CD14-positive monocyte (primary cell): ENCODE measurements at regions not wholly inside any gene's neighbourhood (a gene's known extent, or its start where the extent isn't known, plus 50 kb on each side); places are given as distances from the start of the nearest gene placed in this dataset.

ENCODE experiments used
- DNase-seq, 3 donors: peaks; one replicate each; pipeline ENCODE4 v3.0.0-alpha.2; 2011 to 2022
- H2AFZ ChIP-seq: 2 replicates; pipeline ENCODE4 v1.6.0; 2012; ENCODE audit warnings: mild to moderate bottlenecking, low read depth, low read length, inconsistent platforms; ENCODE audit not compliant: insufficient read depth, poor library complexity, severe bottlenecking
- H3K27ac ChIP-seq, 2 donors: 1 replicate in 1 of 2; 2 replicates in 1 of 2; pipeline ENCODE4 v1.5.1; 2012 to 2013; ENCODE audit warnings: low read length in 2 of 2, control low read depth in 1 of 2, inconsistent platforms in 1 of 2, low read depth in 1 of 2, mild to moderate bottlenecking in 1 of 2
- H3K27me3 ChIP-seq, 2 donors: one replicate each; pipeline versions ENCODE4 v1.6.0 to v1.6.1; 2011 to 2013; ENCODE audit warnings: low read length in 2 of 2; ENCODE audit not compliant: control insufficient read depth in 2 of 2, insufficient read depth in 2 of 2
- H3K36me3 ChIP-seq, 2 donors: replicated peaks in 1 of 2; 1 replicate in 1 of 2; 2 replicates in 1 of 2; pipeline versions ENCODE4 v1.5.1 to v1.6.1; 2012 to 2013; ENCODE audit warnings: low read length in 2 of 2, control low read depth in 1 of 2, inconsistent platforms in 1 of 2, mild to moderate bottlenecking in 1 of 2; ENCODE audit not compliant: insufficient read depth in 2 of 2, control insufficient read depth in 1 of 2
- H3K4me1 ChIP-seq, 2 donors: 1 replicate in 1 of 2; 2 replicates in 1 of 2; pipeline versions ENCODE4 v1.5.1 to v1.6.1; 2012 to 2013; ENCODE audit warnings: low read length in 2 of 2, control low read depth in 1 of 2, inconsistent platforms in 1 of 2, mild to moderate bottlenecking in 1 of 2, moderate library complexity in 1 of 2; ENCODE audit not compliant: insufficient read depth in 2 of 2, control insufficient read depth in 1 of 2
- H3K4me2 ChIP-seq: replicated peaks from 2 replicates; pipeline ENCODE3; 2012; ENCODE audit warnings: low read length, moderate library complexity, mild to moderate bottlenecking; ENCODE audit not compliant: poor library complexity, severe bottlenecking; ENCODE audit errors: extremely low read depth
- H3K4me3 ChIP-seq, 3 experiments: fragments of 200-600 bp in 1 of 3; sonication (generic) in 1 of 3; replicated peaks in 1 of 3; 1 replicate in 2 of 3; 2 replicates in 1 of 3; pipeline ENCODE4 v1.5.1; 2011 to 2013; ENCODE audit warnings: low read length in 3 of 3, mild to moderate bottlenecking in 3 of 3, control low read depth in 2 of 3, low read depth in 2 of 3, inconsistent platforms in 1 of 3, moderate library complexity in 1 of 3
- H3K79me2 ChIP-seq: 2 replicates; pipeline ENCODE4 v1.6.0; 2012; ENCODE audit warnings: mild to moderate bottlenecking, control low read depth, inconsistent platforms, low read length, moderate library complexity; ENCODE audit not compliant: insufficient read depth
- H3K9ac ChIP-seq: 2 replicates; pipeline ENCODE4 v1.6.0; 2017; ENCODE audit warnings: low read length, mild to moderate bottlenecking; ENCODE audit not compliant: insufficient read depth, poor library complexity, severe bottlenecking
- H3K9me3 ChIP-seq, 2 donors: replicated peaks in 1 of 2; 1 replicate in 1 of 2; 2 replicates in 1 of 2; pipeline versions ENCODE4 v1.5.1 to v1.6.1; 2012 to 2013; ENCODE audit warnings: low read length in 2 of 2, control low read depth in 1 of 2; ENCODE audit not compliant: control insufficient read depth in 1 of 2, insufficient read depth in 1 of 2
- H4K20me1 ChIP-seq: 2 replicates; pipeline ENCODE4 v1.6.0; 2012; ENCODE audit warnings: mild to moderate bottlenecking, low read length, control low read depth, moderate library complexity; ENCODE audit not compliant: insufficient read depth
- H3K27ac Mint-ChIP-seq, 7 donors: one replicate each; pipeline ENCODE4 v1.8.0; 2020; ENCODE audit warnings: mild to moderate bottlenecking in 7 of 7, mixed read lengths in 7 of 7, moderate library complexity in 6 of 7, inconsistent platforms in 2 of 7
- H3K27me3 Mint-ChIP-seq, 3 donors: one replicate each; pipeline ENCODE4 v1.8.0; 2021 to 2022; ENCODE audit warnings: low read depth in 3 of 3, mild to moderate bottlenecking in 3 of 3, mixed read lengths in 3 of 3, moderate library complexity in 3 of 3, inconsistent platforms in 1 of 3
- H3K36me3 Mint-ChIP-seq, 2 donors: one replicate each; pipeline ENCODE4 v1.8.0; 2020; ENCODE audit warnings: mixed read lengths in 2 of 2, inconsistent platforms in 1 of 2, mild to moderate bottlenecking in 1 of 2
- H3K4me1 Mint-ChIP-seq: one replicate; pipeline ENCODE4 v1.8.0; 2020; ENCODE audit warnings: mild to moderate bottlenecking, mixed read lengths
- H3K4me3 Mint-ChIP-seq, 2 donors: one replicate each; pipeline ENCODE4 v1.8.0; 2020; ENCODE audit warnings: mild to moderate bottlenecking in 2 of 2, mixed read lengths in 2 of 2, moderate library complexity in 1 of 2
- H3K9me3 Mint-ChIP-seq, 7 donors: one replicate each; pipeline ENCODE4 v1.8.0; 2020 to 2022; ENCODE audit warnings: mixed read lengths in 7 of 7, mild to moderate bottlenecking in 6 of 7, moderate library complexity in 6 of 7, inconsistent platforms in 2 of 7
- CTCF ChIP-seq: fragments of 200-600 bp; IDR thresholded peaks from one replicate; pipeline ENCODE4 v1.8.0; 2022; ENCODE audit warnings: antibody characterized with exemption, mild to moderate bottlenecking
- WGBS: methylation state at CpG from one replicate; pipeline ENCODE4 v1.1.5; 2013; ENCODE audit warnings: missing lambda C conversion rate; ENCODE audit not compliant: insufficient coverage; 5-methylcytosine and 5-hydroxymethylcytosine counted together
- intact Hi-C, 2 donors: fragments of 100-400 bp; cut with micrococcal nuclease; formaldehyde crosslinking; loops; one replicate each; pipeline versions ENCODE4 v1.15.0 to v1.15.1; 2023

- H3K27ac ChIP-seq, result no peak overlapping the region
- no peaks in the 10 kb centered on the region for H3K36me3 Mint-ChIP-seq
- no peaks in the 10 kb centered on the region for H3K79me2 ChIP-seq
- H3K4me3 Mint-ChIP-seq, result no peak overlapping the region
- no peaks in the 10 kb centered on the region for H3K9me3 ChIP-seq
- DNase-seq, result no peak
- peaks cover under 1 to 3% (median 2%) of the 10 kb centered on the region in 3 donors for H3K27me3 Mint-ChIP-seq
- TF ChIP-seq CTCF, result no peak
- H2AFZ ChIP-seq, result no peak overlapping the region
- no peak overlapping the region for H3K4me2 ChIP-seq
- no peak overlapping the region for H3K27ac Mint-ChIP-seq
- H3K4me1 ChIP-seq, result no peaks in the 10 kb centered on the region
- no peaks in the 10 kb centered on the region for H3K36me3 ChIP-seq
- 67% methylated on average over 7 of the region's 7 CpGs for WGBS
- no peak overlapping the region for H3K4me3 ChIP-seq
- H4K20me1 ChIP-seq, result no peaks in the 10 kb centered on the region
- no peak overlapping the region for H3K9ac ChIP-seq
- no peaks in the 10 kb centered on the region for H3K4me1 Mint-ChIP-seq
- intact Hi-C loops, result no loop called here
- H3K27me3 ChIP-seq, result no peaks in the 10 kb centered on the region
- peaks cover 0 to 3% (median 0%) of the 10 kb centered on the region in 7 donors for H3K9me3 Mint-ChIP-seq
Measured at GRCh38 chr15:93570527-93570926, 481.5 kb upstream of the RGMA start.

- intact Hi-C loops, result no loop called here
- DNase-seq, result no peak
Measured at GRCh38 chr15:93566762-93567161, 477.8 kb upstream of the RGMA start.

More at GRCh38 chr15:93566762-93567161, 477.8 kb upstream of the RGMA start:
- Mint-ChIP-seq H3K9me3 (no peaks in the 10 kb centered on the region), H3K4me3 (no peak overlapping the region), H3K27ac (no peak overlapping the region), H3K27me3 (peaks cover 1 to 4% (median 2%) of the 10 kb centered on the region in 3 donors), H3K36me3 (no peaks in the 10 kb centered on the region), H3K4me1 (no peaks in the 10 kb centered on the region)
- Histone ChIP-seq H3K9me3 (no peaks in the 10 kb centered on the region), H3K4me3 (no peak overlapping the region), H3K27me3 (no peaks in the 10 kb centered on the region), H3K4me2 (no peak overlapping the region), H3K36me3 (no peaks in the 10 kb centered on the region), H3K27ac (no peak overlapping the region), H2AFZ (no peak overlapping the region), H3K9ac (no peak overlapping the region), H4K20me1 (no peaks in the 10 kb centered on the region), H3K4me1 (no peaks in the 10 kb centered on the region), H3K79me2 (no peaks in the 10 kb centered on the region)
- no CpG with 5 or more reads among the region's 3 CpGs for WGBS
- no peak for TF ChIP-seq CTCF
